NCI-H2196 treated with DMSO at 0.1 percent for 48 hours (cell line): ENCODE measurements at regions not wholly inside any gene's neighbourhood (a gene's known extent, or its start where the extent isn't known, plus 50 kb on each side); places are given as distances from the start of the nearest gene placed in this dataset.

Experiments
- DNase-seq: peaks from one replicate; lab custom pipeline; 2025; ENCODE audit not compliant: unreplicated experiment; lab: John Stamatoyannopoulos, UW

DNA sequence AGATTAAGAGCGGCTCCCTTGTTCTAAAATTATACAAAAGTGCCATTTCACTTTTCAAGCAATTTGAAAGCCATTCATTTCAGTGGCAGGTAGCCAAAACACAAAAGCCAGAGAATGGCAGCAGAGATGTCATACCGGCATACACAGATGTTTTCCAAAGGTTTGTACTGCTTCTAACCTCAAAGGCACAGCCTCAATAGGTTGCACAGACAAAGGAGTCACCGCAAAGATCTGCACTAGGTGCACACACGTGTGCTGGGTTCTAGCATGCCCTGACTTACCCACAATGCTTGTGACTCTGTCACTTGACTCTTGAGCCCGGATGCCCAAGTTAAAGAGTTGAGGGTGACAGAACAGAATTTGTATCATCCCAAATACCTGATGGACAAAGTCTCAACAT lies 448.9 kb upstream of the ADGRL2 start:
- DNase-seq = no peak

DNA sequence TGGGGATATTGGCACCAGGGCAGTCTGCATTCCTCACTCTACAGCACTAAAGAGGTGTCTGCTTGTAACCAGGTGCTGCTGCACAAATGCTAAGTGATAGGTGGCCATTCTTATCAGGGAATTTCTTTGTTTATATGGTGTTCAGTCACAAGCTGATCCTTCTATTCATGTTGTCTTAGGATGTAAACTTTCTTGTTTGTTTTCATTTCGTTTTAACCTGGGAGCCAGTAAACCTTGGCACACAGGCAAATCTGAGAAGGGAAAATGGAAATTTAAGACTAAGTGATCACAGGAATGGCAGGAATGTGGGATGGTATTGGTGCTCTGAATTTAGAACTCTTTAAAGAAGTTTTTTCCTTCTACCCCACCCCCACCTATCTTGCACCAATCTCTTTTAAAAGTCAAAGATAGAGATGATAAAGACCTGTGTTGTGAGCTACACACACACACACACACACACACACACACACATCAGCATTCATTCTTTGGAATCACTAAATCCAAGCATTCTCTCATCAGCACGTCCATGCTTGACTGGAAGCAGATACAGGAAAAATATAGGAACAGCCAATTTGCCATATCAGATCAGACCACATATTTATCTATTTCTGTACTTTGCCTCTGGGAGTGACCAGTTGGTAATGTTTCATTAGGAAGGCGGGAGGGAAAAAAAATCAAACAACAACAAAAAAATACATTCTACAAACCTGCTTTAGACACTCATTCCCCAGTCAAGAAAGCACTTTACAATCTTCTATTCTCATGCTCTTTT lies 451.4 kb upstream of the ADGRL2 start:
- DNase-seq = no peak

DNA sequence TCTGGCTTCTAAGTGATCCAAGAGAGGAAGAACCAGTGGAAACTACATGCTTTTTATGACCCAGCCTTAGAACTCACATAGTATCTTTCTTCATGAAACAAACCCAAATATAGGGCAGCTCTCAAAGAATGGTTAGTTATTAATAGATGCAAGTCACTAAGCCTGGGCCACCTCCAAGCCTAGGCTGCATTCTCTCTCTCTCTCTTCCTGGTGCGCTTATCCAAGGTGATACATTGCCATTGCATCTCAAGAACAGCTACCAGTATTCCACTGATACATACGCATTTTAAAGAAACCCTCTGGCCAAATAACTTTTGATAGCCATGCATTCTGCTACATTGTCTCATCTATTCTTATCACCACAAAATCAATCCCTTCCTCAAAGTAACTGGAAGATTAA lies 455.6 kb upstream of the ADGRL2 start:
- DNase-seq = no peak

DNA sequence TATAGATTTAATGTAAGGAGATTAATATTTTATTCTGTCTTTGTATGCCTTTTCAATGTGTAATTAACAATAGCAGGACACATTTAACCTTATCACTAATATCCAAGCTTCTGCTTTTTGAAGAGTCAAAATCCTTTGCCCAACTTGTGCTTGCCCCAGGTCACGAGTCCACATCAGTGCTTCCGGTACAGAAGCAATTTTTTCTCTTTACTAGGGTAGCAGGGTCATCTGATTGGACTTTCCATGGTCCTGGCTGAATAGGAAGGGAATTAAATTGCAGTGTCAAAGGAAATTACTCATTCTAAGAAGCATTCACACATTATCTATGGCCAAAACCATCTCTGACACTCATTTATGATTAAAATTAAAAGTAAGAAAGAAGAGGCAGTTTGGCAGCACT lies 460.5 kb upstream of the ADGRL2 start:
- DNase-seq = no peak

DNA sequence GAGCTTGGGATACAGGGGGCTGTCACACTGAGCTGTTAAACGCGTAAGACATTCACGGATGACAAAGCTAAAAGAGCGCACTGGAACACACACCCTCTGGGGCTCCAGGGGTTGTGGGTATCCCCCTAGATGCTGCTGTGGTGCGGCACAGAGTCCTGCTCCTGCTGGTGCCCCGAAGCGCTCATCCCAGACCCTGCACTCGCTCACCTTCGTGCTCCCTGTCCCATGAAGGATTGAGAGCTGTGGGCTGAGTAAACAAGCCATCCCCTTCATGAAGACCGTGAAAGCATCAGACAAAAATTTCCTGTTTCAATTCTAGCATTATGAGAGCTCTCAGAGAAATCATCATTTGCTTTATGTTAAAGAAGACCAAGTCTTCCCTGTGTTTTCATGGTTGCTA lies 463.5 kb upstream of the ADGRL2 start:
- DNase-seq = no peak

DNA sequence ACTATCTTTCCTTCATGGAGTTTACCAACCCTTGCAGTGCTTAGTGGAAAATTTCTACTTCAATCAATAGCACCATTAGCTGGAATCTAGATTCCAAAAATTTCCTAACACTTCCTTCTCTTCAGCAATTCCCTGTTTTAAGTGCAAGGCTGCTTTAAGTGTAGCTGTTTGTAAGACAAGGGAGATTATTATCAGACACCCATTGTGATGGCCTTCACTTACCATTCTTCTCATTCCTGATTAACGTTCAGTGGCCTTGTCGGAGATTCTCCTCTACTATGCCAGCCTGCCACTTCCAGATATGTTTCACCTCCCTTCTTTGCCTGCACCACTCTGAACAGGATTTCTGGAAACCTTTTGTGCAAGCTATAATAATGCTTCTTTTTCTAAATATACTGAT lies 464.9 kb upstream of the ADGRL2 start:
- no peak for DNase-seq

DNA sequence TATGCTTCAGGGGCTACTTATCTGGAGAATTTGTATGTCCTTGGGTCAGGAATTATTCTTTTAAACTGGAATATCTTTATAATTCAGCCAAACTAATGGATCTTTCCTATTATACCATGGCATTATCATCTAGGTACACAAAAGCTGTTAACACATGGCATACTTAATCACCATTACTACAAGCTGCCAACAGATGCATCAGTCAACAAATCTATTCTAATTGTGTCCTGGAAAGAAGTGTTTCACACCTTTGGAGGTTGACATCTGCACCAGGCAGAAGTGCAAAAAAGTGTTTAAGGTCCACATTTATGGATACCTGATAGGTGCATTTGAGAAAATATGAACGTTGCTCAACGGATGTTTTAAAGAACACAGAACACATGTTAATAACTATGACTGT lies 470.2 kb upstream of the ADGRL2 start:
- DNase-seq = no peak

DNA sequence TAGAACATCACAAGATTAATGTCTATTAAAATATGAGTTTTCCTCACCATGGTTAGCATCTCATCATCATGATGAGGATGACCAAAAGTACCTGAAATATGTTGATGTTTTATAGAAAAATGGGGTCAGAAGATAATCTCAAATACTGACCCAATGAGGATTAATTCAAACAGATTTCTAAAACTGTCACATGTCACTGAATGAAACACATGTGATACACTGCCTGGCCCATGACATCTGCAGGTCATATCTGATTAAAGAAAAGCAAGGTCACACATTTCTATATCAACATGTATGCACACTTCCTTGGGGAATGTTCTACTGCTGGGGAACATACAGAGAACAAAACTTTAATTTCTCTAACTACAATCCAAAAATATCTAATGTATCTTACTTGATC lies 470.6 kb upstream of the ADGRL2 start:
- DNase-seq = no peak

DNA sequence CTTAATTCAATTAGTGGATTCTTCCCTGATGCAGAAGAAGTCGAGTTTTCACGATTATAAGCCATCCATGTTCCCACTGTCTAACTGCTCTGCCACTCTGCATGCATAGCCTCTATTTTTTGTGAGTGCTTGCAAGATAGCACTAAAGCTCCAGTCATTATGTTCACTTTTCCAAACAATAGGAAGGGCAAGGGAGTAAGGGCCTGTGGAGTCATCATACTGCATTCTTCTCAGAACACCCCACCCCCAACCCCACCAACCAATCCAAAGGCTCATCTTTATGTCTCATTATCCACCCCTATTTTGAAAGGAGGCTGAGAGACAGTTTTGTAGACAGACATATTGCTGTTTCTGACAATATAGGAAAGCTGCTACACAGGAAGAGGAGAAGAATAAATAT lies 471.7 kb upstream of the ADGRL2 start:
- no peak for DNase-seq

DNA sequence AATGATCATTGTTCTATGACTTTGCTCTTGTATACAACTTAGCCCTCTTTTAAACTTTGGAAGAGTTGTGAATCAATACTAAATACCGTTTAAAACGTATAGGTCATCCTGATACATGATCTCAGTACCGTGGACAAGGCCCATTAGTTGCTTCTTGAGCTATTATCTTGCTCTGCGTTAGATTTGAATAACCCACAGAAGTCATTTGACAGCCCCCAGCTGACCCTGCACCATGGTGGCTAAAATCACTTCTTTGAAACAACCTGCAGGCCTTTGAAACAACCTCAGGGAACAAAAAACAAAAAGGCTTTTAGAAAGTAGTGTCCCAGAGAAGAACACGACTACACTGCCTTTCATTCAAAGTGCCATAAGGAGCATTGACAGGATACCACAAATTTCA lies 473.0 kb upstream of the ADGRL2 start:
- no peak for DNase-seq

DNA sequence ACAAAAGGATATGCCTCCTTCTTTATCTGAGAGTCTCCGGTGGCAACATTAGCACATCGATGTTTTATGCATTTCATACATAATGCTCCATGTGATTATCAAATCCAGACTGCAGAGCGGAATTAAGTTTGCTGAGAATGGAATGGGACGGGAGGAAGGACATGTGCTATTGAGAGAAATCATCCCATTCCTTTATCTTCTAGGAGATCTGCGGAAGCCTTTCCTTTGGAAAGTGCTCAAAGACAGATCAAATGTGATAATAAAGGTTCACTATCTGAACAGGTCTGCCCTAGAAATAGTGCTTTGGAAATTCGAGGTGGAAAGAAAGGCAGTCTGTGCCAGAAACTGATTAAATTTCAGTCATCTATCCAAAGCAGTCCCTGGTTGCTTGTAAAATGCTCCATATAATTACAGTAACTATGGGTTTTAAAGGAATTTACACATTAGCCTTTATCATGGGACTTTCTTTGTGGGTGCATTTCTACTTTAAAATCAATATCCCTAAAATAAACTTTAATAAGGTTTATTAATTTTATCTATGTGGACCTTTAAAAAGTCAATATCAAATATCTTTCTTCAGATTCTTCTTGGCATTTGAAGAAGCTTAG lies 473.5 kb upstream of the ADGRL2 start:
- DNase-seq = no peak

DNA sequence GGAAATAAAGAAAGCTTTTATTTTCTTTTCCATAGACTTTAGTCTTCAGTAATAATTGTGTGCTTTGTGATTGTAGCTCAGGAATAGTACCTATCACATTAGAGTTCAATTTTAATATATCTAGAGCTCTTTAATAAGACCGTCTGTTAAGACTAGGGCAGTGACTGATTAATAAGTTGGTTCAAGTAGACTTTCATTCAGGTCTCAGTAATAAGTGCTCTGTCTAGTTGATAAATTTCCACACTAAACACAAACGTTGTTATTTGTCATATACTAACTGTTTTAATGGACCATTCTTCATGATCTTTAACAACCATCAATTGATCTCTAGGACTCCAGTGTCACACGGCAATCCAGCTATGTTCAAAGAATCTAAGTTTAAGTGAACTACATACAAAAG lies 474.5 kb upstream of the ADGRL2 start:
- no peak for DNase-seq

DNA sequence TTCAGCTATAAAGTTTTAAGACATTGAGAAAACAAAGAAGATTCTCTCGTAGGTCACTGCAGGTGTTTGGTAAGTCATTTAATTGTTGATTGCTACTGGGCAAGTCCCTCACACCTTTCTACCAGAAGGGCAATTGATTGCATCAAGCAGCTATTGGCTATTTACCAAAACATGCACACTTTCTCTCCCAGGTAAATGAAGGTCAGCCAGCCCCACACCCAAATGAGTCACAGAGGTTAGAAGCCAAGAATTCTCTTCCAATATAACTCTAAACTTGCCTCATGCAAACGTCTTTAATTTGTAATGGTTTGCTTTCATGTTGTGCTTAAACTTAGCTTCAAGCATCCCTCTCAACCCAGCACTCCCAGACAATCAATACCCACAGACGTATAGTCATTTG lies 475.3 kb upstream of the ADGRL2 start:
- DNase-seq = no peak

DNA sequence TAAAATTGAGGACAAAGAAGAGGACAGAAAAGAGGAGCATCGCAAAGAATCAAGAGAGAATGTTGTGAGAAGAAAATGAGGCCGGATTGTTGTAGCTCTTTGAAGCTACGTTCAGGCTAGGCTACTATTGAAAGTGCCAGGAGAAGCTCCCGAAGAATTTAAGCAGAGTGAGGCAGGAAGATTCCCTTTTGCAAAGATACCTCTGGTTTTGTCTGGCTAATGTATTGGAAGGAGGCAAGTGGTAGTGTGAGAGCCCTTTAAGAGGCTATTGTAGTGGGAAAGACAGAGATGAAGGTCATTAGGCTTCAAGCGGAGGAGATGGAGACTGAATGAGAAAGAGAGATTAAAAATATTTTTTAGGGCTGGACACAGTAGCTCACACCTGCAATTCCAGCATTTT lies 476.9 kb upstream of the ADGRL2 start:
- no peak for DNase-seq

DNA sequence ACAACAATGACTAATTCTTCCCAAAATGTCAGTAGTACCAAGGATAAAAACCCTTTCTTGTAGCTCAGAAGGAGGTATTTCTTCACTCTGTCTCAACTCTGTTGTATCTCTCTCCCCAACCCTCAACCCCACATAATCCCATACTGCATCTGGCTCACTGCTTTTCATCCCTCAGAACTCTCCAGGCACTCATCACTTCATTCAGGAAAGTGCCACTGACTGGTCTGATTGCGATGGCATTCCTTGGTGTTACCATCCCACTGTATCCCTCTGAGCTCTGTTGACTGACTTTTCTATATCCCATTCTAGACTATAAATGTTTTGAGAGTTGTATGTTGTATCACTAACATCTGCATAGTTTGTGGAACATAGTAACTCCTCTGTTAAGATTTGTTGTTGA lies 483.5 kb upstream of the ADGRL2 start:
- no peak for DNase-seq

DNA sequence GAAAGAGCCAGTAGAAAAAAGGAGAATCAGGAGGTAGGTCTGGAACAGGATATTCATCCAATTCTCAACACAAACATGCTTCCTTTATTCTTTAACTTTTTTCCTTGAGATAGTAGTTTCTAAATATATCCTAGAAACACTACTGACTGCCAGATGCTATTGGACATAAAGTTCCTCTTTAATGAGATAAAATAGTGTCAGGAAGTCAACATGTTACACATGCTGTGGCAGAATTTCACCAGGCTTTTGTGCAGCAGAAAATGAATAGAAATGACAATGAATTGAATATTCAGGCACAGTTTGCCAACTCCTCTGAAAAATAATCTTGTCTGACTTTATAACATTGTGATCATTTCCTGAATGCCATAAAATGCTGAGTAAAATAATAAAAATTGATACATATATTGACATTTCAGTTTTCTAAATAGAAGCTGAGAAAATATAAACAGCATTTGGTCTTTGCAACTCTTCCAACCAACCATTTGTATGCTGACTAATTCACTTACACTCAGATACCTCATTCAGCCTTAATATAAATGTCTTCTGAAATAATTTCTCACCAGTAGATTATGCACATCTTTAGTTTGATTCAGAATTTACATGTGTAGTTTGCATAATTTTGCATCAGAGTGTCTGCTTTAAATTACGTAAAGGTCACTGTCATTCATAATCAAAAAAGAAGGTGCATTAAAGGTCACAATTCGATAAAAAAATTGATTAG lies 486.1 kb upstream of the ADGRL2 start:
- DNase-seq = no peak

DNA sequence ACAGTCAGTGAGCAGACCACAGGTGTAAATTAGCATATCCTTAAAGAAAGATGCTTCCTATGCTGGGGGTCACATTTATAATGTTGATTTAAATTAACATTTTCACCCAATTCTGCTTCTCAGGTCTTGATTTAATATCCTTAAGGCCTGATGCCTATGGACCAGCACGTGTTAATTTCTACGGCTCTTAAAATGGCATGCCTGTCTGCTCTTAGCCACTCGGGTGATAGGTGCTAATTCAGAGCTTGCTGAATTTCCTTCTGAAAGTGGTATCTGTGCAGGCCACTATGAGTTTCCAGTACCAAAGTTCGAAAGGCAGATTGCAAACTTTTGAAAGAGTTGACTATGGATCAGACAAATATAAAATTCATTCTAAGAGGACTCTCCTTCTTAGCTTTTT lies 487.4 kb upstream of the ADGRL2 start:
- DNase-seq = no peak

DNA sequence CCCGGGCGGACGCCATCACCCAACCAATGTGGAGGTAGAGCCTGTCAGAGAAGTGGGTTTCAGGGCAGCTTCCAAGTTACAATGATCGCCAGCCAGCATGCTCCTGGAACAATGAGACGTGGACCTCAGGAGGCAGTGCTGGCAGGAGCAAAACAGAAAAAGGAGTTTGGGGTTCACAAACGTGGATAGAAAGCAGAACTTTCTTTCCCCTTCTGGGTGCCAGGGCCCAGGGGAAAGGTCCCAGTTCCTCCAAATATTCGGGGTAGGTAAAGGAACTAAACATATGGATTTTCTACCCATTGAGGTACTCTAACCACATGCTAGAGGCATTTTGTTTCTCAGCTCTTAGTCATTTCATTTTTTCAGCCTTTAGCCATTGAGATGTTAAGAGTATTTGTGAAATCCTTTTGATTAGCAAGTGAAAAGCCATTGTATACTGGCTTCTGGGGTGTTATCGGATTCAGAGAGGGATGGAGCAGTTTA lies 488.4 kb upstream of the ADGRL2 start:
- no peak for DNase-seq

DNA sequence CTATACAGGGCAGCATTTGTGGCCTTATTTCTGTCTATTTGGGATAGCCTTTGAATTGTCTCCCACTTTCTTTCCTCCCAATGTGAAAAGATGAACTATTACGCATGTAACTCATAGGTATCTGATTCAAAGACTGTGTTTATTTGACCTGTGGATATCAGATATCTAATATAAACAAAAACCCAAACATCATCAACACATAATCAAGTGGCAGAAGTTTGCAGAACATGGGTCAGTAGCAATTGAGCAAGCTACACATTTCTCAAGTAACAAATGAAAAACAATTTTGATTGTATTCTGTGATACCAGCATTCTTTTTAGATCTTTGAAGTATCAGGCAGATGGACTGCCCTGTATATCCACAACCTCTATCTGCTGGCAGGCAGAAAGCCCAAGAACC lies 490.5 kb upstream of the ADGRL2 start:
- no peak for DNase-seq

DNA sequence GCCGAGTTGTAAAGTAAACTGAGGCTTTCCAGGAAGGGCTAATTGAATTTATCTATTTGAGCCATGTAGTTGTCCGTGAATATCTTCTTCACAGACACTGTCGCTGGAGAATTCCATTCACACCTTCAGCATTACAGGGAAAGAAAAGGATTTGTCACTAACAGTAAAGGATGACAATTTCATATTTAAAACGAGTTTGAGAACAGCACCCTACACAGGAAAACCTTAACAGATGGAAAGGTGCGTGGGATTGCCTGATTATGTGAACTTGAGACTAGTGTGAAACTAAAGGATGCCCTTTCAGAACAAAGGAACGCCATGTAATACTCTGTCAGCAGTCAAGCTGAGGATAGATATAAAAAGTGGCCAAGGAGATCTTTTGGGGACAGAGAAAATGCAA lies 492.5 kb upstream of the ADGRL2 start:
- no peak for DNase-seq

DNA sequence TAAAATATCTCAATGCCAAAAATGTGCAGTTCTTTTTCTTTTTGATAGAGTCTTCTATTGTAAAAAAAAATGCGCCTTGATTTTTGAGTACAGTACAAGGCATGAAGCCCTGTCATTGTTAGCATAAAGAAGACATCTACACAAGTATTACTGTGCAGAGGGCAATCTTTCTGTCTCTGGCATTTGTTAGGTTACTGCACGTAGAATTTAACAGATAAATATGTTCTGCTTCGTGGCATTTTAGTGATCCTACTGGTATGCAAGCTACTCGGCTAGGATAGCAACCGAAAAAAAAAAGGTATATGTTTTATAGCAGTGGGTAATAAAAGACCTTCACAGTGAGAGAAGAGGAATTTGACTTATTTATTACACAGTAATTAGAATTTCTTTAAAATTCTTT lies 492.9 kb upstream of the ADGRL2 start:
- no peak for DNase-seq

DNA sequence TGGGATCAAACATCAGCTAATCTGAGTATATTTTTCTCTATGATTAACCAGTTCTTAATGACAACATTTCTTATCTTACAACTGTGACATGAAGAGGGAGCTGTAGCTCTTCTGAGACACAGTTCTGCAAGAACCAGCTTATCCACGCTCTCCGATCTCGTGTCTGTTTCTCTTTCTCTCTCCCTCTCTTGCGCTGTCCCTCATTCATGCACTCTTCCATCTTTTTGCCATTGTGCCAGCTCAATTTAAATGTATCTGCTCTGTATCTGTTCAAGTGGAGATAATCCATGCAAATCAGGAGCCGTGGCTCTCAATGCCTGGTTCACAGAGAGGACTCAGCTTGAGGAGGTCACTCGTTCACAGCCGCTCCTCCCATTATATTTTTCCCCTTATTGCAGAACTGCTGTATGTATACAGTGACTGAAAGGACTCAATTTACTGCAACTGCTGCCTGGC lies 494.7 kb upstream of the ADGRL2 start:
- peak; percentile 78 for DNase-seq
